Osteoblast (primary cell): ENCODE measurements at regions not wholly inside any gene's neighbourhood (a gene's known extent, or its start where the extent isn't known, plus 50 kb on each side); places are given as distances from the start of the nearest gene placed in this dataset.

Experiments
- DNase-seq: peaks from one replicate; pipeline ENCODE4 v3.0.0; 2011; ENCODE audit warnings: low spot score, mixed read lengths; ENCODE audit not compliant: insufficient read length; ENCODE audit errors: missing footprints
- H2AFZ ChIP-seq: 2 replicates; pipeline ENCODE4 v1.6.0; 2011; ENCODE audit warnings: mild to moderate bottlenecking, low read length
- H3K27ac ChIP-seq: 2 replicates; pipeline ENCODE4 v1.5.1; 2011; ENCODE audit warnings: mild to moderate bottlenecking, low read depth, low read length, moderate library complexity
- H3K27me3 ChIP-seq: 2 replicates; pipeline ENCODE4 v1.6.0; 2012; ENCODE audit warnings: mild to moderate bottlenecking, control low read depth, inconsistent platforms, low read length, moderate library complexity; ENCODE audit not compliant: insufficient read depth
- H3K36me3 ChIP-seq: 2 replicates; pipeline ENCODE4 v1.5.1; 2011; ENCODE audit warnings: mild to moderate bottlenecking, low read length, control low read depth, moderate library complexity; ENCODE audit not compliant: insufficient read depth
- H3K4me1 ChIP-seq: 2 replicates; pipeline ENCODE4 v1.5.1; 2011; ENCODE audit warnings: mild to moderate bottlenecking, low read length, control low read depth, moderate library complexity; ENCODE audit not compliant: insufficient read depth
- H3K4me2 ChIP-seq: 2 replicates; pipeline ENCODE4 v1.6.0; 2011; ENCODE audit warnings: mild to moderate bottlenecking, low read length; ENCODE audit not compliant: insufficient read depth
- H3K4me3 ChIP-seq: fragments of 200-600 bp; sonication (generic); 3 replicates; pipeline ENCODE4 v1.5.1; 2012; ENCODE audit warnings: mild to moderate bottlenecking, low read length, inconsistent platforms; ENCODE audit not compliant: insufficient read depth
- H3K79me2 ChIP-seq: 2 replicates; pipeline ENCODE4 v1.6.0; 2012; ENCODE audit warnings: mild to moderate bottlenecking, low read length, control low read depth, inconsistent platforms; ENCODE audit not compliant: insufficient read depth
- H3K9me3 ChIP-seq: 2 replicates; pipeline ENCODE4 v1.5.1; 2011; ENCODE audit warnings: low read depth, low read length, control low read depth
- H4K20me1 ChIP-seq: 2 replicates; pipeline ENCODE4 v1.6.0; 2012; ENCODE audit warnings: mild to moderate bottlenecking, low read length, control low read depth; ENCODE audit not compliant: insufficient read depth
- CTCF ChIP-seq: IDR thresholded peaks from 2 replicates; pipeline ENCODE4 v1.5.1; 2011; ENCODE audit warnings: mild to moderate bottlenecking, low read depth, low read length, moderate library complexity; ENCODE audit errors: extremely low read depth

- DNase-seq: no peak
- TF ChIP-seq CTCF: no peak
- Histone ChIP-seq H3K79me2 (no peaks in the 10 kb centered on the region), H2AFZ (no peak overlapping the region), H3K27ac (no peak overlapping the region), H4K20me1 (no peaks in the 10 kb centered on the region), H3K27me3 (no peaks in the 10 kb centered on the region), H3K4me3 (no peak overlapping the region), H3K36me3 (no peaks in the 10 kb centered on the region), H3K9me3 (peaks cover under 1% of the 10 kb centered on the region), H3K4me2 (no peak overlapping the region), H3K4me1 (peaks cover 7% of the 10 kb centered on the region)
Observed at GRCh38 chr2:204437408-204437807, 107.9 kb upstream of the PARD3B start.

DNA sequence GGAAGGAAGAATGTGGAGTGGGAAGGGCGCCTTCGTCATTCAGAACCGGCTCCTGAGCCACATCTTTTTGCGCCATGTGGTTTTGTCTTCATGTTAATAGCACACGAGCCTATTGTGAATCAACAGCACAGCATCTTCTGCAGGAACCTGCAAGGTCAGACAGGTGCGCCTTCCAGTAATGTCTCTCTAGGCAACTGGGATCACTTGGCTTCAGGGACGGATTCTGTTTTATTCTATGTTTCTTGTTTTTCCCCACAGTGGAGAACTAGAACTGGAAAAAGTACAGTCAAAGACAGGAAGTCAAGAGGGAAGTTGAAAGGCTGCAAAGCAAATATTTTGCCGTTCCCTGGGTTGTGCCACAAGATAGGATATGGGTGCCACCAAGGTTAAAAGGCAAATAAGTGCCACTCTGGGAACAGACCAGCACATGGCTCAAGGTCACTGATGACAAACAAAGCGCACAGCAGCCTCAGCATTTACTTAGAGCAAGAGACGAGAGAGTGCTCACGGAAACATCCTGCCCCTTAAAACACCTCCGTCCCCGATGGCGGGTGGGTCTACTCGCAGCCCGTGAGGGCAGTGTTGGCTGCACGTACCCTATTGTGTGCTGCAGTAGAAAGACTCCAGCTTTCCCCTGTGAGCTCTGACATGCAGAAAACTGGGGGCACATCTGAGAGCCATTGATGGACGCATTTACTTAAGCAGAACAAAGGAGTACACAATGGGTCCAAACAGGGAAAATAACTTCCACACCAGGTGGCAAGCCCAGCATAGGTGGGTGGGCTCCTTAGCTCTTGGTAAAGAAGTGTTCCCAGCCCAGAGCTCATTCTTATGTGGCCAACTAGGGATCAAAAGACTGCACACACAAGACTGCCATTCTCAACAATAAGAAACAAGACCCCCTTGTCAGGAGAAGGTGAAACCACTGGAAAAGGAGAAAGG lies 107.2 kb upstream of the PARD3B start:
- peak; percentile 25 for DNase-seq
- peaks cover 7% of the 10 kb centered on the region for H3K4me1 ChIP-seq
- H3K27me3 ChIP-seq: no peaks in the 10 kb centered on the region
- H3K4me3 ChIP-seq: no peak overlapping the region
- no peaks in the 10 kb centered on the region for H4K20me1 ChIP-seq
- no peaks in the 10 kb centered on the region for H3K36me3 ChIP-seq
- no peak overlapping the region for H3K27ac ChIP-seq
- H3K4me2 ChIP-seq: no peak overlapping the region
- no peaks in the 10 kb centered on the region for H3K9me3 ChIP-seq
- no peaks in the 10 kb centered on the region for H3K79me2 ChIP-seq
- TF ChIP-seq CTCF: no peak
- no peak overlapping the region for H2AFZ ChIP-seq

GRCh38 chr2:204441316-204441715 lies 104.0 kb upstream of the PARD3B start:
- H3K9me3 ChIP-seq: no peaks in the 10 kb centered on the region
- no peak overlapping the region for H3K4me2 ChIP-seq
- H2AFZ ChIP-seq: no peak overlapping the region
- no peak overlapping the region for H3K27ac ChIP-seq
- no peak for TF ChIP-seq CTCF
- H3K79me2 ChIP-seq: no peaks in the 10 kb centered on the region
- no peak overlapping the region for H3K4me3 ChIP-seq
- peaks cover 5% of the 10 kb centered on the region for H3K27me3 ChIP-seq
- no peaks in the 10 kb centered on the region for H4K20me1 ChIP-seq
- no peaks in the 10 kb centered on the region for H3K4me1 ChIP-seq
- peak; percentile 5 for DNase-seq
- H3K36me3 ChIP-seq: no peaks in the 10 kb centered on the region

DNA sequence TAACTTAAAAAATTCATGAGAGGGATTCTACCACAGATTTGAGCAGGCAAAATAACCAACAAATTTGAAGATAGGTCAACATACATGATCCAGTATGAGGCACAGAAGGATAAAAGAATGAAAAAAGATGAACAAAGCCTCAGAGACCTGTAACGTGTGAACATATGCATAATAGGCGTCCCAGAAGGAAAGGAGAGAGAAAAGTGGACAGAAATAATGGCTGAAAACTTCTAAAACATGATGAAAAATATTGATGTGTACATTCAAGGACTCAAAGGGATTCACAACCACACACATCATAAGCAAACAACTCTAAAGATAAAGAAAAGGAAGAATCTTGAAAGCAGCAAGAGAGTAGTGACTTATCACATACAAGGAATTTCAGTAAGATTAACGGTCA lies 100.1 kb upstream of the PARD3B start:
- no peak overlapping the region for H2AFZ ChIP-seq
- no peaks in the 10 kb centered on the region for H3K36me3 ChIP-seq
- TF ChIP-seq CTCF: no peak
- H3K27ac ChIP-seq: no peak overlapping the region
- peaks cover 5% of the 10 kb centered on the region for H3K27me3 ChIP-seq
- no peaks in the 10 kb centered on the region for H3K79me2 ChIP-seq
- no peaks in the 10 kb centered on the region for H3K4me1 ChIP-seq
- H3K4me2 ChIP-seq: no peak overlapping the region
- H3K4me3 ChIP-seq: no peak overlapping the region
- H3K9me3 ChIP-seq: no peaks in the 10 kb centered on the region
- H4K20me1 ChIP-seq: no peaks in the 10 kb centered on the region
- no peak for DNase-seq
